SH-SY5Y (cell line): ENCODE measurements at regions not wholly inside any gene's neighbourhood (a gene's known extent, or its start where the extent isn't known, plus 50 kb on each side); places are given as distances from the start of the nearest gene placed in this dataset.

Experiments
- GATA2 ChIP-seq: IDR thresholded peaks from 2 replicates; pipeline ENCODE4 v1.6.1; 2011; ENCODE audit warnings: mild to moderate bottlenecking, low read depth, low read length
- GATA3 ChIP-seq: IDR thresholded peaks from 2 replicates; pipeline ENCODE4 v1.6.1; 2011; ENCODE audit warnings: low read depth, mild to moderate bottlenecking, low read length, moderate library complexity

DNA sequence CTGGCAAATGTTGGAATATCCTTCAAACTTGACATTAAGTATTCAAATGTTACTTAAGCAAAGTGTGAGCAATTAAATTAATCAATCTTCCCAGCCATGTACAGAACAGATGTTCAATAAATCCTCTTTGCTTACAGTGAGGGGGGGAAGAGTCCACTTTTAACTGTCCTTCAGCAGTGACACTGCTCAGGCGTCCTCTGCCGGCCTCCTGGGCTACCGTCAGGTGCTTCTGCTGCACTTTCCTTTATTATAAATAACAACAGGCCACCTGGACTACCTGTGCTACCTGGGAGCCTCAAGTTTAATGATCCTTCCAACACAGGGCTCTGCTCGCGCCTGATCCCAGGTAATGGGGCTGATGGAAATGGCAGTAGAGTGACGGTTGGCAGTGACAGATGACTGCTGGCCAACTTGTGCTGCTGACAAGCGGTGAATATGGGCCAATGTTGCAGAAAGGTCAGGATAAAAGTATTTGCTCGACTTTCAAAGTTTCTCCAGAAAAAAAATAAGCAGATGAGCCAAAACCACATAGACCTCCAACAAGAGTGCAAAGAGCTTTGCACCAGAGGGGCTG, 460.0 kb upstream of the ZNF507 start:
- TF ChIP-seq GATA2, result no peak
- TF ChIP-seq GATA3, result no peak

DNA sequence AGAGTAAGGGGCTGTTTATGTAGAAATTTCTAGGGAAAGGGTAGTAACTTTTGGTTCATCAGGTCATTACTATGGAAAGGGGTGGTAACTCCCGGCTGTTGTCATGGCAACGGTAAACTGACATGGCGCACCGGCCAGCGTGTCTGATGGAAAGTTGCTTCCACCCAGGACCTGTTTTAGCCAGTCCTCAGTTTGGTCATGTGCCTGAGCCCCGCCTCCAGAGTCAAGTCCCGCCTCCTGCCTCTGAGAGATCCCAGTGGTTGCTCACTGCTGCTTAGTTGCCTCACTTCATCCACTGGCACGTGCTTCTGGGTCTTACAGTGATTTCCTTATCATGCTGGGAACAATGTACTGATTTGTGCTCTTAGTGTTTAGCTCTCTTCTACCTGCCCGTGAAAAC, 455.2 kb upstream of the ZNF507 start:
- TF ChIP-seq GATA3 (no peak), GATA2 (no peak)

DNA sequence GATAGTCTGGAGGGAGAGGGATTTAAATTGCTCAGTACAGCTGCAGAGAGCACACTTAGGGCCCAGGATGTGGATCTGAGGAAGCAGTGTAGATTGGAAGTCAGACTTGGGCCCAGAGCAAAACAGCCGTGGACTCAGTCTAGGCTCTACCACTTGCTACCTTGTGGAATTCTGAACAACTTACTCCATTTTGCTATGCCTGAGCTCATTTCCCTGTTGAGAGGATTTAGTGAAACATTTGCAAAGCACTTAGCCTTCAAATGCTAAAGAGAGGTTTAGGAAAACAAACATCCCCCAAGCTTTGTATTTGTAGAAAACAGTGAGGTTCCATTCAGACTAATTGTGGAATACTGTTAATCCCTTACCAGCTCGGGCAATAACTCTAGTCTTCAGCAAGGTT, 453.4 kb upstream of the ZNF507 start:
- no peak for TF ChIP-seq GATA2
- no peak for TF ChIP-seq GATA3

DNA sequence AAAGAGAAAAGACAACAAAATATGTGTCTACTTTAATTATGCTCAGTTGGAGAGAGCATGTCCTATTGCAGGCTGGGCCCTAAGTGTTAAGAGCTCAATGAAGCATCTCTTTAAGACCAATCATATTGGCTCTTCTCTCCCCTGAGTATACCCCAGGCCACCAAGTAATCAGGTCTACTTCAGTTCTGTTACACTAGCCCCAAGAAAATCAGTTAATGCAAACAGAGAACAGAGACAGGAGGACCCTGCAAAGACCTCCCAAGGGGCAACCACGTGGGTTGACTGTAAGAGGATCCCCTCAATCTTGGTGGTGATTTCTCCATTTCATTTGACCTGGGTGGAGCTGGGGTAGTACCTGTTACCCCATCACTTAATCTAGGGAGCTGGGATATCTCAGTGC, 451.0 kb upstream of the ZNF507 start:
- TF ChIP-seq GATA2 (no peak), GATA3 (no peak)

DNA sequence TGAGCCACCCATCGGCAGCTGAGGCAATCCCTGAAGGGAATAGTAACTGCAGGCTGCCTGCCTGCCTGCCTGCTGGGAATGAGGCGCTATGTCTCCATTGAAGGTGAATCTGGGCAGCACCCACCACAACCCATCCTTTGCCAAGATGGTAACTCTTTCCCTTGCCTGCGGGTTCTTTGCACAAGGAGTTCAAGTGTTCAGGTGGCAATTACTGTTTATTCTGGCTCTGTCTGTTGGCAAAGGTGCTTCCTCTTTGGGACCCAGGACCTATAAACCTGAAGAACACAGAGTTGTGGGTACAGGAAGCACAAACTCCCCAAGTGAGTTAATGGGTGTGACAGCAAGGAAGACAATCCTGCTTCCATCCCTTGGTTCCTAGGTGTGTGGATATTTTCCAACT, 448.1 kb upstream of the ZNF507 start:
- TF ChIP-seq GATA3 (no peak), GATA2 (no peak)

DNA sequence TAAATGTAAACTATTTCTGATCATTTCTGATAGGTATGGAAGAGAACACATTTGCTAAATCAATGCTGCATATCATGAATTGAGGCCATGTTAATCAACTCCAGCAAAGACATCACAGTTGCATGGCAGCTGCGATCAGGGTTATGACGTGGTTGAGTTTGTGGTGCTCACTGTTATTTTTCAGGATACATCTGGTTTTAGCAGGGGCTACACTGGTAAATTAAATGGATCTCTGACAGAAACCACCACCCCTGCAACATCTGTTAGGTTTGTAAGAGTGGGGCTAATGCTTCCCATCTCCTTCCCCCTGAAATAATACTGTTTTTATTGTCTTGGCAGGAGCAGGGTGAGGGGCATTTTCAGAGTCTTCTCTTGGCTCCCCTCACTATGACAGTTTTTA, 444.4 kb upstream of the ZNF507 start:
- TF ChIP-seq GATA3, result no peak
- no peak for TF ChIP-seq GATA2

DNA sequence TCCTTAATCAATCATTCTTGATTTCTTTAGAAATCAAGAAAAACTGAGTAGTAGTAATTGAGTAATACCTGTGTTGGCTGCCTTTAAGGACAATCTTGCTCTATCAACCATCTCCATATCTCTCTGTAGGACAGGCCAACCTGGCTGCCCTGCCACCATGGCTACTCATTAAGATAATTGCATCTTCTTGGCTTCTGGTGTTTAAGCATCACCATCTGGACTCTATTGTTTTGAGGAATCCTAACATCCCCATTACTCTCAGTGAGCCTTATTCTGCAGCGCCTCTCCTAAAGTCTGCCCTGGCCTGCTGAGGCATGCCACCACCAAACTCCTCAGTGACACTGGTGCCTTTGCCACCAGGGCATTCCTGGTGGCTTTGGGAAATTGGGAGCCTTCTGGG, 442.6 kb upstream of the ZNF507 start:
- no peak for TF ChIP-seq GATA2
- TF ChIP-seq GATA3, result no peak

DNA sequence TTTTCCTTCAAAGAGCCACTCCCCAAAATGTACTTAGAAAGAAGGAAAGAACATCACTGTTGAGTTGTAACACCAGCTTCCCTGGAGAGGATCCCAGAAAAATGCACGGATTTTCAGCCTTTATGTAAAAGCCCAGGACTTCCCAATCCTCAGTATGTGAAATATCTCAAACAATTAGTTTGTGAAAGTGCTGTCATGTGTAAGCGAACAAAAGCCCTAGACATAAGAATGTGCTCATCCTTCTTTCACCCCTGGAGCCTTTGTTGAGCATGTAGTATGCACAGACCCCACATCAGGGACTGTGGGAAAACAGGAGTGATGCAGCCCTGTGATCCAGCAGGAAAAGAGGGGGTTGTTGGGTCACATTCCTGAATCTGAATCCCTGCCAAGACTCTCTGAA, 441.4 kb upstream of the ZNF507 start:
- no peak for TF ChIP-seq GATA2
- no peak for TF ChIP-seq GATA3

DNA sequence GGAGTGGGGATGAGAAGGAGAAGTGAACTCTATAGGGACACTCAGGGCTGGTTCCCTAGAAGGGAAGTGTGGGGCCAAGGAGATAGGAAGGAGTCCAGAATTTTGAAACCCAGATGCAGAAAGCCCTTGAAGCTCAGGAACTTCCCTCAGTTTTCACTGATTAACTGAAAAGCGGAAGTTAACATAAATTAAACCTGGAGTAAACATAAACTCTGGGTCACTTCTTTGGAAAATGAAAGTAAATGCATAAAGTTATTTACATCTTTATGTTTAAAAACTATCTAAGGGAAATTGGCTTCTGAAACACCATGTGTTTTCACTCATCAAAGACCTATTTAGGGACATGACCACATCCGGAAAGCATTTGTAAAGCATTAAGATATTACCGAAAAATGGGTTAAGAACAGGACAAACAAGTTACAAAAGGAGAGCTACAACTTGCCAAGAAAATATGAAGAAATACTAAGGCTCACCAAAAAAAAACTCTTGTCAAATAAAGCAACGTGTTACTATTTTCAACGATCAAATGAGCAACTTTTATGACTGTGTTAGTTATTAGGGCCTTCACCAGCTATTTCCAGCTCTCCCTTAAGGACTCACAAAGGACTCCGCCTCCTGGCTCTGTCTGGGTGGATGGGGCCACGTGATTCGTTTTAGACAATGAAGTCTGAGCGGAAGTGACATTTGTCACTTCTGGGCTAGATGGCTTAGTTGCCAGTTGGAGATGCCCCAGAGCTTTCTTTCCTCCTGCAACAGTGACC, 439.1 kb upstream of the ZNF507 start:
- no peak for TF ChIP-seq GATA2
- TF ChIP-seq GATA3, result no peak

DNA sequence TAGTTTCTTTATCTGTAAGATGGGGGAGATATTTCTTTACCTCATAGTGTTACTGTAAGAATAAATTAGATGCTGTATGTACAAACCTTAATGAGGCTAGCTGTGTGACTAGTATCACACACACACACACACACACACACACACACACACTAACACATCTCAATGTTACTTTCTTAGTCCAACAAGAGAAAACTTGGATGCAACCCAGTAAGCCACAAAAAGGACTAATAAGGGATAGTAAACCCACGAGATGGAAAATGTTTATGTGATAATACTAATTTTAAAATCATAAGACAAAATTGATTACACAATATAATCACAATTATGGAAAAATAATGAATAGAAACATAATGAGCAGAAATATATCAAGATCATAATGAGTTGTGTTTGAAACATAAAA, 437.7 kb upstream of the ZNF507 start:
- TF ChIP-seq GATA2, result no peak
- TF ChIP-seq GATA3, result no peak

DNA sequence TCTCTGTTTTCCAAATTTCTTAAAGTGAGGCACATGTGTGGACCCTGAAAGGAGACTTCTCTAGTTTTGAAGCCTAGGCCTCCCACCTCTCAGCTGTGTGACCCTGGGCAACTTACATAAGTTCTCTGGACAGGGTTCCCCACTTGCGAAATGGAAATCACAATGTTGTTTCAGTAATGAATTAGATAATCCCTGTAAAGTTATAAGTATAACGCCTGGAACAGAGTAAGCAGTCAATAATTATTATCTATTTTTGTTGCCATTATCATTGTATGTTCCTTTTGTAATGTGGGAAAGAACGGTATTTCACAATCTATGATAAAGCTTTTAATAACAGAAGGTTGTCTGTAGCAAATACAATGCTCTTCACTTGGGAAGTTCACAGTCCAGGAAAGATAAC, 437.3 kb upstream of the ZNF507 start:
- TF ChIP-seq GATA3, result no peak
- TF ChIP-seq GATA2, result no peak

DNA sequence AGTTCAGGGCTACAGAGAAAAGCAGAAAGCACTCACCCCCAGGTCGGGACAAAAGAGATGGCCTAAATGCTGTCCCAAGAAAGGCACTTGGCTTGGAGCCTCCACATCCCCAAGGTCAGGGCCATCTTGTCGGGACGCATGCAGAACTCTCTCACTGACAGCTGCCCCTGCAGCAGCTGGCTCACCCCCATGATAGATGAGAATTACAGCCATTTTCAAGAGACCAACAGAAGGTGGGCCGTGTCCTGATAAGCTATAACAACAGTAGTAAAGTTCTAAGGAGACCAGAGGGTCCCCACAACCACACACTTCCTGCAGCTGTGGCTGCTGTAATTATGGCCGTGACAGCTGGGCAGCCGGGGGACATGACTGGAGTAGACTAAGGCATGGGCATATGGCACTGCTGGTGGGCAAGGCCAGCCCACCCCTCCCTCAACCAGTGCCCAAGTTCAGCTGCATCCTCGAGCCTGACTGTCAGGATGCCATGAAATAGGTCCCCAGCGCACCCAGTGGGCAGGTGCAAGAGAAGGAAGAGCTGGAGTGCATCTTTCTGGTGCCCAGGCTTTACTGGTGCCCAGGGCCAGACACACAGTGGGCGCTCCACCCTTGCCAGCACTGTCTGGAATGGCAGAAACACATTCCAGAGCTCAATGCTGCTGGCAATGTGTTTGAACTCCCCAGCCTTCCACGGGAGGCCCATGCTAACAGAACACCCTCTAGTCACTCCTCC, 436.7 kb upstream of the ZNF507 start:
- TF ChIP-seq GATA3 (no peak), GATA2 (no peak)

DNA sequence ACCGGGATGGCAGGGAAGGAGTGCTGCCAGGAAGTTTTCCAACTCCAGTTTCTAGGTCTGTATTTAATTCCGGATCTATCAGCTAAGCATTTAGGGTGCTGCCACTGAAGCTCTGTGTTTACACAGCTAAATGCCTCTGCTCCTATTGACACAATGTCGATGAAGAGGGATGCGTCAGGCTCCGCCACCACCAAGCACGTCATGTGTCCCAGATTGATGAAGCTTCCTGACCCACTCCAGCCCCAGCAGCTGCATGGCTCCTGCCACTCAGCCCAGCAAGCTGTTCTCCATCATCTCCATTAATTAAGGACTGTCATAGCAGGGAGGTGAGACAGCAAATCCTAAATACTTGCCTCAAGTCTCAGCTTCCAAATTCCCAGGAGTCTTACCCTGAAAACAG, 435.2 kb upstream of the ZNF507 start:
- TF ChIP-seq GATA3 (no peak), GATA2 (no peak)

DNA sequence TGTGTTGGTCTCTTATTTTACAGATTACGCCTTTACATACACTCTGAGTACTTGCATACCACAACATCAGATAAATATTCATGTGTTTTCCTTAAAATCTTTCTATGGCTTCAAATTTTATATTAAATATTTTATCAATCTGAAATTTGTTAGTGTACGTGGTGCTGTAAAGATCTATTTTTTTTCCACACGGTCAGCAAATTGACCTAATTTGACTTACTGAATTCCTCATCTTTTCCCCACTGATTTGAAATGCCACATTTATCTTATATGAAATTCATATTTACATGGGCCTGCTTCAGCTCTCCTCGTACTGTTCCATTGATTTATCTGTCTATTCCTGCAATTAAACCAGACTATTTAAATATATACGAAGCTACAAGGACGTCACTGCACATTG, 433.8 kb upstream of the ZNF507 start:
- no peak for TF ChIP-seq GATA3

DNA sequence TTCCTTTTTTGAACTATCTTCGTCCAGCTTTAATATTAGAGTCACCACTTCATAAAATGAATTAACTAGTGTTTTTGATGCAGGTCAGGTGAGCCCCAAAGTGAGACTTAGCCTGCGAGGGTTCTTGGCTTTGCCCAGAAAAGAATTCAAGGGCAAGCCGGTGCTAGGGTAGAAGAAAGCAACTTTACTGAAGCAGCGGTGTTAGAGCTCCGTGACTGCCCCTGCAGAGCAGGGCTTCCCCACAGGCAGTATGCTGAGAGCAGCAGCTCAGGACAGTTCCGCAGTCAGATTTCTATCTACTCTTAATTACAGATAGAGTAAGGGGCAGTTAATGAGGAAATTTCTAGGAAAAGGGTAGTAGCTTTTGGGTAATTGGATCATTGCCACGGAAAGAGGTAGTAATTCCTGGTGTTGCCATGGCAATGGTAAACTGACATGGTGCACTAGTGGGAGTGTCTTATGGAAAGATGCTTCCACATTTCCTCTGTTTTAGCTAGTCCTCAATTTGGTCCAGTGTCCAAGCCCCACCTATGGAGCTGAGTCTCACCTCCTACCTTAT, 432.2 kb upstream of the ZNF507 start:
- TF ChIP-seq GATA3, result no peak
- TF ChIP-seq GATA2, result peak; percentile 60

DNA sequence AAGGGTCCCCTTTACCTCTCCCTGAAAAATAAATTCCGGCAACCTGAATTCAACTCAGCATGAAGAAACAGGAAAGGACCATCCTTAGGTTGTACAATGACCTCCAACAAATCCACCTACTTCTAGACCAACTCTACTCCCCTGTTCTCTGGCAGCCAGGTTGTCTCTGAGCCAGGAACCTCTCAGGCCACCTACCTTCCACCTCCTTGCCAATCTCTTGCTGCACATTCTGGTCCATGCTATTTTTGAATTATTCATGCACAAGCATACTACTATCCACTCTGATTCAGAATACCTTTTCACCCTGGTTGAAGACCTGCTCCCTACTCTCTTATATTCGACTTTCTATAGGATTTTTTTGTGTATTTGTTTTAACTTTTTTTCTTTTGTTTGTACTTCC, 415.0 kb upstream of the ZNF507 start:
- TF ChIP-seq GATA3 (no peak), GATA2 (no peak)
